ENCODE measurements at regions not wholly inside any gene's neighbourhood (a gene's known extent, or its start where the extent isn't known, plus 50 kb on each side); places are given as distances from the start of the nearest gene placed in this dataset.
A peak's percentile ranks its signal among the peaks of the same experiment; 100 is the strongest.

GRCh38 chr4:14596437-14596836, 405.8 kb upstream of the CPEB2 start:
- Histone ChIP-seq H3K27ac (no peak overlapping the region), H3K36me3 (no peaks in the 10 kb centered on the region), H3K4me3 (ENCODE audit: low read depth, low read length) (no peak overlapping the region), H3K9me3 (ENCODE audit: severe bottlenecking) (no peaks in the 10 kb centered on the region), H3K27me3 (ENCODE audit: insufficient read depth, low read depth, severe bottlenecking) (no peaks in the 10 kb centered on the region)
- no peak for DNase-seq
- TF ChIP-seq CTCF (IDR thresholded peaks at IDR 0.05; ENCODE audit: low read depth, low read length): no peak

- Histone ChIP-seq H3K27ac (no peak overlapping the region), H3K9me3 (ENCODE audit: severe bottlenecking) (no peaks in the 10 kb centered on the region), H3K36me3 (no peaks in the 10 kb centered on the region), H3K27me3 (ENCODE audit: insufficient read depth, low read depth, severe bottlenecking) (no peaks in the 10 kb centered on the region), H3K4me3 (ENCODE audit: low read depth, low read length) (no peak overlapping the region)
- no peak for DNase-seq
- peak; percentile 23; the same call in 1 of the 2 replicates for TF ChIP-seq CTCF (IDR thresholded peaks at IDR 0.05; ENCODE audit: low read depth, low read length)
These were observed 405.4 kb upstream of the CPEB2 start for GRCh38 chr4:14596904-14597303.

- H3K9me3 ChIP-seq (ENCODE audit: severe bottlenecking): no peaks in the 10 kb centered on the region
- no peaks in the 10 kb centered on the region for H3K27me3 ChIP-seq (ENCODE audit: insufficient read depth, low read depth, severe bottlenecking)
- H3K27ac ChIP-seq: no peak overlapping the region
- DNase-seq: no peak
- H3K4me3 ChIP-seq (ENCODE audit: low read depth, low read length): no peak overlapping the region
- TF ChIP-seq CTCF (IDR thresholded peaks at IDR 0.05; ENCODE audit: low read depth, low read length): no peak
- H3K36me3 ChIP-seq: no peaks in the 10 kb centered on the region
These were observed 400.1 kb upstream of the CPEB2 start for GRCh38 chr4:14602206-14602605.

- Histone ChIP-seq H3K27me3 (ENCODE audit: insufficient read depth, low read depth, severe bottlenecking) (no peaks in the 10 kb centered on the region), H3K9me3 (ENCODE audit: severe bottlenecking) (no peaks in the 10 kb centered on the region), H3K36me3 (no peaks in the 10 kb centered on the region), H3K4me3 (ENCODE audit: low read depth, low read length) (no peak overlapping the region), H3K27ac (no peak overlapping the region)
- TF ChIP-seq CTCF (IDR thresholded peaks at IDR 0.05; ENCODE audit: low read depth, low read length): no peak
- no peak for DNase-seq
These were observed 395.3 kb upstream of the CPEB2 start for GRCh38 chr4:14607001-14607400.

GRCh38 chr4:14607578-14607977, 394.7 kb upstream of the CPEB2 start:
- TF ChIP-seq CTCF (IDR thresholded peaks at IDR 0.05; ENCODE audit: low read depth, low read length): no peak
- Histone ChIP-seq H3K27ac (no peak overlapping the region), H3K9me3 (ENCODE audit: severe bottlenecking) (no peaks in the 10 kb centered on the region), H3K27me3 (ENCODE audit: insufficient read depth, low read depth, severe bottlenecking) (no peaks in the 10 kb centered on the region), H3K4me3 (ENCODE audit: low read depth, low read length) (no peak overlapping the region), H3K36me3 (no peaks in the 10 kb centered on the region)
- no peak for DNase-seq

- Histone ChIP-seq H3K9me3 (ENCODE audit: severe bottlenecking) (no peaks in the 10 kb centered on the region), H3K27ac (no peak overlapping the region), H3K36me3 (no peaks in the 10 kb centered on the region), H3K27me3 (ENCODE audit: insufficient read depth, low read depth, severe bottlenecking) (no peaks in the 10 kb centered on the region), H3K4me3 (ENCODE audit: low read depth, low read length) (no peak overlapping the region)
- DNase-seq: no peak
- no peak for TF ChIP-seq CTCF (IDR thresholded peaks at IDR 0.05; ENCODE audit: low read depth, low read length)
These were observed 393.7 kb upstream of the CPEB2 start for GRCh38 chr4:14608630-14609029.
